ENCODE measurements at regions not wholly inside any gene's neighbourhood (a gene's known extent, or its start where the extent isn't known, plus 50 kb on each side); places are given as distances from the start of the nearest gene placed in this dataset.
"Not testable (repeated sequence)": the region's sequence is repeated elsewhere in the genome, so short reads cannot be mapped to it uniquely, and the experiment has no call there.

DNA sequence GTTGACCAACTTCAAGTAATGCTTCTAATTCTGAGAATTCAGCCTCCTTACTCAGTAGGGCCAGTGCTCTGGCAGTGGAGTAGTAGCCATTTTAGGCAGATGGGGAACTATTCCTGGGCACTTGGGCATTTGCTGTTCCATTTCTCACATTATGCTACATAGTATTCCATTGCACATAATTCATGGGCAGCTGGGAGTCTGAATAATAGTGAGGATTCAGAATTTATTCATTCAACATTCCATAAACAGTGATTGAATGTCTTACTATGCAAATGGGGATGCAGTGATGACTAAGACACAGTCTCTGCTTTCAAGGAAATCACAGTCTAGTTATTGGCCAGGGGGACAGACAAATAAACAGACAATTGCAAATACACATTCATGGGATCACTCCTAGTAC, 301.0 kb upstream of the KCNN2 start:
- no peak for DNase-seq

DNA sequence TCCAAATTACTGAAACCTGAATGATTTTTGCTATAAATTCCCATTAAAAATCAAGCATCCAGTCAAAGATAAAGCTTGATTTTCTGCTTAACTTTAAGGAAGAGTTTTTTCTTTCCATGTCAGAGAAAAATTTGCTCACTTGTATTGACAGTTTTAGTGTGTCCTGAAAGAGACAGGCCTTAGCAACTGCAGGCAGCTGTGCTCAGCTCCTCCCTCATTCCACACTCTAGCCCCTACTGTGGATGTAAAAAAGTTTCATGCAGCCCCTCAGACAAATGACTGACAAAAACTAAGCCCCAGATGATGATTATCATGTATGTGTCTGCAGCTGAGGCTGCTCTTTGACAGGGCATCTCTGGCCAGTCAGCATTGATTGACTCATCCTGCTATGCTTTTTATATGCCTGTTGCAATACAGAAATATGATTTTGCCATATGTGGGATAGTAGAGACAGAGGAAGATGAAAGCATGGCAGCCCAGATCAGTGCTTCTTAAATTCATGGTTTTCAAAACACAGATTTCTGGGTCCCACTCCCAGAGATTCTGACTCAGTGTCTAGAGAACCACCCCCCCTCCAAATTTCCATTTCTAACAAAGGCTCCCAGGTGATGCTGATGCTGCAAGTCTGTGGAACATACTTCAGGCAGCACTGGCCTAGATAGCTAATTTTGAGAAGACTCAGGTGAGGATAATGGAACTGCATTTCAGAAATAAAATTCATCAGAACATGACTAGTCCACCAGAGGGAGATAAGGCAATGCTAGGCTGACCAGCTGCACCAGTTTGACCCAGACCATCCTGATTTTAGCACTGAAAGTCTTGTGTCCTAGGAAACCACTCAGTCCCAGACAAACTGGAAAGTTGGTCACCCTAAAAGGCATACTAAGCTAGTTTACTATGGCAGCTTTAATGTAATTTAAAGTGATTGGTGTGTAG, 298.7 kb upstream of the KCNN2 start:
- DNase-seq = no peak

DNA sequence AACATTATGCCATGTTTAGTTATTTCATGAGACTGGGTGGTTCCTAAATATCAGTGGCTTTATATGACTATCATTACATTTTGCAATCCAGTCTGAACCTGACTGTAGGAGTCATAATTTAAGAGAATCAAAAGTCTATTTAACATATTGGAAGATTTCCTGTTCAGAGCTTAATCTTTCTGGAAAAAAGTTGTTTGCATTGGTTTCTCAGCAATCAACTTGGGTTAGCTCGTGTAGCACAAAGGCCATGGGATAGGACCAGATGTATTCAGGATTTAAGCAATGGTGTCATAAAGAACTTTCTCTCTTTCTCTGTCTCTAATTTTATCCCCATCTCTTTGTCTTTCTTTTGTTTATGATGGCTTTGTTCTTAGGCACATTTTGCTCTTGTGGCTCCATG, 296.0 kb upstream of the KCNN2 start:
- no peak for DNase-seq

DNA sequence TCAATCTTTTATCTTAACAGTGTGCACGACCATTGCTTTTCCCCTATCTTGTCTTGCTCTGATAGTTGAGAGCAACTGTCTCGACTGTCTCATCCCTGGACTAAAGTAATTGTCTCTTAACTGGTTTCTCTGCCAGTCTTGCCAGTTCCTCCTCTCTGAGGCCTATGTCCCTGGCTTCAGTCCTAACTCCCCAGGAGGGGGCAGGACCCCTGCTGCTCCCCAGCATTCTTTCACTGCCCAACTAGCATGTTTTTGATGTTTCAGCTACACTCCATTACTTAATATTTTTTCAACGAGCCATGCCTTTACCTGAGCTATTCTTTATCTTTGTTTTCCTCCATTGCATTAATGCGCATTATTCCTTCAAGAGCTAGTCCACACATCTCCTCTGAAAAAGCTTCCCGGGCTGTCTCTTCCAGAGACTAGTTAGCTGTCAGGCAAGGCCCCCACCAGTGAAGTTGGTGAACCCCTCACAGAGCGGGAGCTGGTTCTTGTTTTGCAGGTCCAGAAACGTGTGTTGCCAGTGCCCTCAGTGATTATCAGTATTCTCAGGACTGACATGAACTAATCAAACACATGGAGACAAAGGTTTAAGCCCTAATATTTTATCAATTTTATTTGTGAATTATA, 291.7 kb upstream of the KCNN2 start:
- DNase-seq = no peak

DNA sequence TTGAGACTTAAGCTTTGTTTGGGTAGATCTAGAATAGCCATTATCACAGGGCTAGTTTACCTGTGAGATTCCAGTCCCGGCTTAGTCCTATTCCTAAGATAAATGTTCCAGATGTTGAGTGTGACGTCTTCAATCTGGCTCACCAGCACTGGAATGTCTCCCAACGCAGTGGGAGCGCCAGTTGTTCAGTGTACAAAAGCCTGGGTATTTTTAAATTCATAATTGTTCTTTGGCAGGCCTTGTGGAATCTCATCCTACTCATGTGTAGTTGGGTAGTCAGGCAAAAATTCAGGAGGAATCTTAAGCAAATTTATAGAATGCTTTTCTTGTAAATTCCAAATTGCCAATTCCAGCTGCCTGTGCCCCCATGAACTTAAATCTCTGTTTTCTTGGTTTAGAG, 272.6 kb upstream of the KCNN2 start:
- no peak for DNase-seq

DNA sequence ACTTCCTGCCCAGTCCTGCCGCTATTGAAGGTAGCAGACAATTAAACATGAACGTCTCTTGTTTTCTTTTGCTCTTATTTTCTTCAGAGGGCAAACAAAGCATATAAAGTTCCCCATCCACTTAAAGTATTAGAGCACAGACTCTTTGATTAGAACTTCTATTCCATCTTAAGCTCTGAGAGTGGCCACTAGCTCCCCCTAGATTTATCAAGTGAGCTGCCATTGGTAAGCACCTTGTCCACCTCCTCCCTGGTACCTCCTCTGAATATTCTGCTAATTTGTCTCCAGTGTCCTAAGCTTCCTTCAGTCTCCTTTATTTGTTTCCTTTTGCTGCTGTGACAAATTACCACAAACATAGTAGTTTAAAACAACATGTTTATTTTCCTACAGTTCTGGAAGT, 264.3 kb upstream of the KCNN2 start:
- no peak for DNase-seq

DNA sequence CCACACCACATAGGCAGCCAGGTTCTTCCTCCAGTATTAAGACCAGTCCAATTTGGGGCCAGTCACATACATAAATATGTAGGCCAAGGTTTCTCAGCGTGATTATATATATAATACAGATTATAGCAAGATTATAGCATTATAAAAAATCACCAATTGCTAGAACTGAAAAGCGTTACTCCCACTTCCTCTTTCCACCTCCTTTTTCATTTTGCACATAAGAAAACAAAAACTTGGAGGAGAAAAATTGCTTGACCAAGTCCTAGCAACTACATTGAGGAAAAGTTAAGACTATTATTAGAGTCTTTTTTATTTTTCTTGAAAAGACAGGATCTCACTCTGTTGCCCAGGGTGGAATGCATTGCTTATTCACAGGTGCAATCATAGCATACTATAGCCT, 262.7 kb upstream of the KCNN2 start:
- no peak for DNase-seq

DNA sequence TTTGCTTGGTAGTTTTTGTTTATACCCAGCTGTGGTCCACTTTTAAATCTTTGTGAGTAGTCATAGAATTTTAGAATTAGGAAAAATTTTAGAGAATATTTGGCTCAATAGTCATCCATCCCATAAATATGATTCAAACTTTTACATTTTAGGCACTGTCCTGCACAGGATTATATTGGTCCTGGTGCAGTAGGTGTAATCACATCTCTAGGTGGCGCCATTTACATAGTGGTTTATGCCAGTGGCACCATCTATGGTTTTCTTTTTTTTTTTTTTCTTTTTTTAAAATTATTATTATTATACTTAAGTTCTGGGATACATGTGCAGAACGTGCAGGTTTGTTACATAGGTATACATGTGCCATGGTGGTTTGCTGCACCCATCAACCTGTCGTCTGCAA, 260.7 kb upstream of the KCNN2 start:
- no peak for DNase-seq

DNA sequence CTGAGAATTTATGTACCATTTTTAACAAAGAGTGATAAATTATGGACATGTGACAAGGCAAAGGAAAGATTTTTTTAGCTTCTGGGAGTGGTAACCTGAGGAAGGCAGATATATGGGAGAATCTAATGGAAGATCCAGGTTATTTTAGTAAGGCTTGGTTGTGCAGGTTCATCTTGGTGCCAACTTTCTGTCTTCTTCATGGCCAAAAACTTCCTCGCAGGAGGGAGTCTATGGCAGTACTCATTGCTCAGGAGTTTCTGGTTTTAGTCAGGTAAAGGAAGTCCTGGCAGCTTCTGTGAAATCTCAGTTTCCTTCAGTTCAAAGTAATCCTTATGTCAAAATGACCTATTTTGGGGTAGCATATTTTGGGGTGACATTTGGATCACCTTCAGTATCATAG, 248.3 kb upstream of the KCNN2 start:
- DNase-seq = no peak

DNA sequence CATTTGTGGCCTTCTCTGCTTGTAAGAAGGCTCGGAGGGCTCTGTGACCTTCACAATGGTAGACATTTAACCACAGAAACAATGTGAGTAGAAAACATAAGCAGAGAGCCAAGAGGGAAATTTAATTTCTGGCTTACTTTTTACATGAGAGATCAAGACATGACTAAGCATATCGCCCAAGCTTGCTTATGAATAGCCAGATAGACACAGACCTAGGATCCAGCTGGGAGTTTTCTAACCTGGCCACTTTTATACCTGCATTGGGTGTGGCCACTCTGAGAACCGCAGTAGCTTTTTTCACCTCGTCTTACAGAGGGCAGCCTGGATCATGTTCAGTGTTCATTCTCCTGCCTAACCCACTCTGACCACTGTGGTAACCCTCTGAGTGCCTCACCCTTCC, 244.9 kb upstream of the KCNN2 start:
- DNase-seq = no peak

DNA sequence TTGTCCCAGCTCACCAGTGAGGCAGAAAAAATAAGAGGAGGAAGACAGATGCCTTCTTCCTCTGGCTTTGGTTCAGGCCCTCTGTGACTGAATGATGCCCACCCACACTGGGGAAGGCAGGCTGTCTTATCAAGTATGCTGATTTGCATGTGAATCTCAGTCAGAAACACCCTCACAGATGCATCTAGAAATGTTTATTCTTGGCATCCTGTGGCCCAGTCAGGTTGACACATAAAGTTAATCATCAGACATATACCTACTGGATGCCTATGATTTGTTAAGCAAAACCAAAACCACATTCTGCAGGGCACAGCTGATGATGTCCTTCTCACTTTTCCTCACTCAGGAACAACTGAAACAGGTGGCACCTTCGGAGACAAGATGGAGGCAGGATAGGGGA, 243.4 kb upstream of the KCNN2 start:
- no peak for DNase-seq

DNA sequence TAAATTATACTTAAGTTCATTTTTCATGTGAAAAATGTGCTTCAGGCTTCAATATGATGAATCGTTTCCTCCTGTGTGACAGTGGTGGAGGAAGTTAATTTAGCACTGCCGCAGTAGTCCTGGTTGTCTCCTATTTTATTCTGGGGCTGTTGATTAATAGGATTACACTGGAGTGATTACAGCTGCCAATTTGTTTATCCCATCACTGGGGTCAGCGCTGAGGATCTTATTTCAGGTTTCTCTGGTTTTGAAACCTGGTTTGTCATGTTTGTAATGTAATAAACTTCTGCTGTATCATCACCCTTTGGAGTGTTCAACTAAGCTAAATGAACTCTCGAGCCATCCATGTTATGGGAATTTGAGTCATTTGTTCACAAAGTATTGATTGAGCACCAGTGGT, 241.7 kb upstream of the KCNN2 start:
- DNase-seq = no peak

DNA sequence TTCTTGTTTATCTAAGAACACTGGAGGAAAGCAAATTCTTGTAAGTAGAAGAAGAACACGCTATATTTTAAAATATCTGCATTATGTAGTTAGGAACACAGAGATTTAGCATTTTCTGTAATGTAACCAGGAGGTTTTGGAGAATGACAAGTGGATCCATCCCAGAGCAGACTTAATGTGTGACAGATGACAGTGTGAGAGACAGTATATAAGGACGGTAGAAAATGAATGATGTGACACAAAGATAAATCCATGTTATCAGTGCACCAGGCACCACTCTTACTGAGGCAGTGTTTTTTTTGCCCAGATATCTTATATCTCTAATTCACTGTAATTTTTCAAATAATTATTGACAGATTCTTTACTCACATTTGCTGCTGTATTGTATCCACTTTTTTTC, 239.0 kb upstream of the KCNN2 start:
- DNase-seq = no peak

DNA sequence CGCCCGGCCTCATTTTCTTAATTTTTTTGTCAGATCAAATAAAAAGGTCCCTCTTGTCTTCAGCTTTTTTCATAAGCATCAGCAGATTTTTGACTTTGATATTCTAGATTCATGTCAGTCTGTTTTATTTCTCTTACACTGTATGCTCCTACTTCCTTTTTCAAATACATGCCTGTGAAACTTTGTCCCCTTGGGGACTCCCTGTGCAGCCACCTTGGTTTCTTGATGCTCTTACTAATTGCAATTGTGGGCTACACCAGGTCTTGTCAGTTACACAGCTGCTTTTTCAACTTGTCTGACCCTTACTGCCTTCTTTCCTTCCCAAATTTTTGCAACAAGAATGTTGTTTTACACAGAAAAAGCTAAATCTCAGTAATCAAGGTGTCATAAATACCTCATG, 238.2 kb upstream of the KCNN2 start:
- no peak for DNase-seq

DNA sequence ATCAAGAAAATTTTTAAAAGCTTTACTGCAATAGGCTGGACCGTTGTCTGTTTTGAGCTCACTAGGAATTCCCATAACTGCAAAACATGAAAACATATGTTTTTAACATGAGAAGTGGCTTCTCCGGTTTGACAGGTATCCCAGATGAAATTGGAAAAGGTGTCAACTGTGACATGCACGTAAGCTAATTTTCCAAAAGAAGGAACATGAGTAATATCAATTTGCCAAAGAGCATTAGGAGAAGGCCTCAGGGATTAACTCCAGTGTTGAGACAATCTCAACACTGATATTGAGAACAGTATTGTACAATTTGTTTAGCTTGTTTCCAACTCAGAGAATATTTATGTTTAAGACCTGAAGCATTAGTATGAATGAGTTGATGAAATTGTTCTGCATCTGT, 215.5 kb upstream of the KCNN2 start:
- DNase-seq = no peak

DNA sequence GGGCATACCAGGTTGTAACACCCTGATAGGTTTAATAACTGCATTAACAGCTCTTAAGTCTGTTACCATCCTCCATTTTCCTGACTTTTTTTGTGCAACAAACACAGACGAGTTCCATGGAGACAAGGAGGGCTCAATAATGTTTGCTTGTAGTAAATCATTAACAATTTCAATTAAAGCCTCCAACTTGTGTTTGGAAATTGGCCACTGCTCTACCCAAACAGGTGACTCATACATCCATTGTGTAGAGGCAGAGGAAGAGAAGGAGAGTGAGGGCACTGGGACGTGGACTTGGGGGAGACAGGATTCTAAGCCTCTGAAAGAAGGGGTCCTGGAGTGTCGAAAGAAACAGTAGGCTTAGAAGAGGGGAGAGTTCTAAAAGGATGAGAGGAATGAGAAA, 213.6 kb upstream of the KCNN2 start:
- no peak for DNase-seq

DNA sequence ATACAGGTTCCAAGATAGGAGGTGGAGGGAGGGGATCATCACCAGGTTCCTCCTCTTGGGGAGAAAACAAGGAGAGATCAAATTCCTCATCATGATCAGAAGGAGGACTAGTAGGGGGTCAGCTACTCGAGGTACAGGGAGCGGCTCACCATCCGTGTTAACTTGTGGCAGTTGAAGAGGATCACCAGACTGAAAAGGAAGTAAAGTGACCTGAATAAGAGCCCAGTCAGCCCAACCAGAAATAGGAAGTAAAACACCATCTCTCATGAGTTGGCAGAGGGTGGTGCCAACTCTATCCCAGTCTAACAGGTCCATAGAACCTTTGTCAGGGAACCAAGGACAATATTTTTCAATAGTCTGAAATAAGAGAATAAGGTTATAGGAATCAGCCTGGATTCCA, 213.1 kb upstream of the KCNN2 start:
- not testable (repeated sequence) for DNase-seq

DNA sequence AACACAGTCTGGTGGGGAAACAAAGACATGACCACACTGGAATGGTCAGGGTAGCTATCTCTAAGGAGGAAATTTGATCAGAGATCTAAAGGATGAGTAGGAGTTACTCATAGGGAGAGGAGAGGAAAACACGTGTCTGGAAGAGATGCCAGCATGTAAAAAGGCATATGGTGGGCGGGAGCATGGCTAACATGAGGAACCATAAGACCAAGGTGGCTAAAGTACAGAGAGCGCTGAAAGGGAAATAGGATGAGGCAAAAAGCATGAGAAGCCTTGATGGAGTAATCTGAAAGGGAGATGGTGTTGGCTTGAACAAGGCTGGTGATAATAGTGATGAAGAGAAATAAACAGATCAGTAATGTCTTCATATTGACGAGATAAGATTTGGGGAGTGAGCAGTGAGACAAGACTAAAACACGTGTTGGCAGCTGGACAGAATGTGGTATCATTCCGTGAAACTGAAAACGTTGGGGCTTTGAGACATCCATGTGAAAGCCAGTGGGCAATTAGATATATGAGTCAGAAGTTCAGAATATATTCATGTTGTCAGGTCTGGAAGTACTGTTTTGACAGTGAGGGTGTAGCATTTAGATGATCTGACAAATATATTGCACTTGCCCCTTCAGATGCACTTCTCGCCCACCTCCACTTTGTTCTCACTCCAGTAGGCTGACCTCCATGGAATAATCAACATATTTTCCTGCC, 209.1 kb upstream of the KCNN2 start:
- no peak for DNase-seq

DNA sequence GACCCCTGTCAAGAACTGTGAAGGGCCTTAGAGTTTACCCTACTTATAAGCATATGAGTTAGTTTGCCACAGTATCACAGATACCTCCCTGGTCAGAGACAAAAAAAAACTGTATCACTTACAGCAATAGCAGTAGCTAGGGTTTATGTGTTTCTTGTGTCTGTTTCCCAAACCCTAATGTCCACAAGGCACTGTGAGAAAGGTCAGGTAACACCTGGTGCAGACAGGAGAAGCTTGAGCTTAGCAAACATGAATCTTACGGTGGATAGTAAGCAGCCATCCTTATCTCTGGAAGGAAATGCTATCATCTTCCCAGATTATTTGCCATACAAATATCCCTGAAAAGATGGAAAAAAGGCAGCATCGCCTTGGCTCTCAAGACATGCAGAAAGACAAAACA, 208.5 kb upstream of the KCNN2 start:
- no peak for DNase-seq

DNA sequence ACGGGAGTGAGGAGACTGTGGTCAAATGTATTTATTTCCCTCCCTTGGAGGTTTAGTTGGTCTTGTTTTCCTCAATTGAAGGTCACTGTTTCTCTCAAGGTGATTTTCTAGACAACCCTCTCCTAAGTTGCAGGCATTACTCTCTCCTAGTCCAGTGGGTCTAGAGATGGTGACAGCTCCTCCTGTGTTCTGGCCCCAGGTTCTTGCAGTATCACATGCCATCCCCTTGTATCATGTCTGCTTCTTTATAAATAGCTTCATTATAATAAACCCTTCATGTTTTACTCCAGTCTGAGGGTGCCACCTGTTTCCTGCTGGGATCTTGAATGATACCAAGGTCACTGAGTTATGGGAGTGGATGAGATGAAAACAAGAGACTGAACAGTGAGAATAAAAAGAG, 208.0 kb upstream of the KCNN2 start:
- no peak for DNase-seq

DNA sequence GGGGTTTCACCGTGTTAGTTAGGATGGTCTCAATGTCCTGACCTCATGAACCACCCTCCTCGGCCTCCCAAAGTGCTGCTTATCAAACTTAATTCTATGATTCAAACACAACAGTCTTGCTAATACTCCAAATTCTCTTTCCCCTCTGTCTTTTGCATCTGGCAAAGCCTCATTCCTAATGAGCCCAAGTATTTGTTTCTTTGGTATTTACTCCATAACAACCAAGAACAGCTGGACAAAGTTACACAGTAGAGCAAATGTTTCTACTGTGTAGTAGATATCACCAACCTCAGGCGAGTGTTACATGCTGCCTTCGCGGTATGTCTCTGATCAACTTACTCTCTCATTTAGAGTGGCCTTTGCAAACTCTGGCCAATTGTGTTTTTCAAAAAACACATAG, 195.8 kb upstream of the KCNN2 start:
- DNase-seq = no peak

DNA sequence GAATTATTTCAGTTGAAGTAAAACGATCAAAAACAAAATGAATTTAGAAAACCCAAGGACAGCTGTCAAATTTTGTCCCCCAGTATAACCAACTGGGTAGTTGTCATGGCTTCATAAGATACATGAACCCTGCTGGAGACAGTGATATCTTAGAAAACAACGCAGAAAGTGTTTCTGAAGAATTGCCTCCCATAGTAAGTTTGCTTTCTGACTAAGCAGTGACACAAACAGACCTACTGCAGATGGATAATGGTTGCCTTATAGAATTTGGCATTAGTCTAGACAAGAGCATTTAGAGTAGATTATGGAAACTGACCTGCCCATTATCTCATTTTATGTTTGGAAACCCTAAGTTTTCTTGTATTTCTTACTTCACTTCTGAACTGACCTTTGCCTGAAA, 187.7 kb upstream of the KCNN2 start:
- DNase-seq = no peak

DNA sequence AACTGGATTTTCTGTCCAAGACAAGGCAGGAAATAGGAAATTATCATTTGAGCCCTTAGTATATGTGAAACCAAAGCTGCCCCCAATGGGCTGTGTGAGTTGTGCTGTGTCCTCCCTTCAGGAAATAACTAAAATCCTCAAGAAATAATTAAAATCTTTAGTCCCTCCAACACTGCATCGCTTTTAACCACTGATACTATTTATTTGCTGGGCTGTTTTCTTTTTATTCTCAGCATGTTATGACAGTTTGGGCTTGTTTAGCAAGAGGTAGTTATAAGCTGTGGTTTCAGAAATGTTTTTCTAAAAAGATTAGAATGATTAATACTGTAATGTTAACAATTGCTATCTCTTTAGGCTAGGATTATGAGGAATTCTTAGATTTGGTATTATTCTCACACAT, 187.0 kb upstream of the KCNN2 start:
- DNase-seq = no peak

DNA sequence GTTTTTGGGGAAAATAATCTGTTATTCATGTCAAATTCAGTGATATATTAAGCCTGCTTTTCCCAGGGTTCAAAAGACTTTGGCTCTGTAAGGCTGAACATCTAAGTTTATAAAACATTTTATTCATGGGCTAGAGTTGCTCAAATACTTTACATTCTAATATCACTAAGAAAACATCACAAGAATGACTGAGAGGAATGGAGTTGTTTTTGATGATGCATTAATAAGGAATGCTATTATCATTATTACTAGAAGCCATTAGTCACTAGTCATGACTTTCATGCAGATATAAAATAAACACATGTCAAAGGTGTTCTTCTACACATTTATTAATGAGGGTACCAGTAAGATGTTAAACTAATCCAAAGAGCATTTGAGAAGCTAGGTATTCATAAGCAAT, 185.5 kb upstream of the KCNN2 start:
- DNase-seq = no peak

Data from NCI-H446 treated with DMSO at 0.1 percent for 48 hours (cell line).